GM23338 (cell line): ENCODE measurements at regions not wholly inside any gene's neighbourhood (a gene's known extent, or its start where the extent isn't known, plus 50 kb on each side); places are given as distances from the start of the nearest gene placed in this dataset.

Source experiments
- ATAC-seq: fragments of 200-7000 bp; cut with Tn5 transposase; 3 replicates; pipeline ENCODE4 v1.9.1; 2020
- DNase-seq: peaks from one replicate; pipeline ENCODE4 v3.0.0-alpha.2; 2015; ENCODE audit warnings: low spot score
- H2AFZ ChIP-seq: fragments of 200-600 bp; sonication (generic); 2 replicates; pipeline ENCODE4 v1.8.0; 2016; ENCODE audit warnings: antibody characterized with exemption, mild to moderate bottlenecking, moderate library complexity
- H3F3A ChIP-seq: fragments of 200-600 bp; sonication (generic); replicated peaks from 2 replicates; pipeline ENCODE4 v1.8.0; 2017; ENCODE audit warnings: antibody characterized with exemption, mixed run types, low read depth
- H3K27ac ChIP-seq: fragments of 200-600 bp; sonication (generic); 2 replicates; pipeline ENCODE4 v1.6.1; 2016; ENCODE audit warnings: low read depth
- H3K27me3 ChIP-seq: fragments of 200-600 bp; sonication (generic); 2 replicates; pipeline ENCODE4 v1.8.0; 2016; ENCODE audit warnings: mild to moderate bottlenecking, mixed run types, moderate library complexity; ENCODE audit not compliant: insufficient read depth
- H3K36me3 ChIP-seq: fragments of 200-600 bp; sonication (generic); 2 replicates; pipeline ENCODE4 v1.8.0; 2016; ENCODE audit warnings: mild to moderate bottlenecking; ENCODE audit not compliant: insufficient read depth
- H3K4me1 ChIP-seq: fragments of 200-600 bp; sonication (generic); 2 replicates; pipeline ENCODE4 v1.8.0; 2016; ENCODE audit warnings: mild to moderate bottlenecking, moderate library complexity; ENCODE audit not compliant: insufficient read depth
- H3K4me2 ChIP-seq: fragments of 200-600 bp; sonication (generic); 2 replicates; pipeline ENCODE4 v1.7.1; 2017; ENCODE audit warnings: mixed run types
- H3K4me3 ChIP-seq: fragments of 200-600 bp; sonication (generic); 2 replicates; pipeline ENCODE4 v1.6.1; 2016; ENCODE audit warnings: mixed run types
- H3K79me2 ChIP-seq: fragments of 200-600 bp; sonication (generic); replicated peaks from 2 replicates; pipeline ENCODE4 v1.8.0; 2017; ENCODE audit warnings: mild to moderate bottlenecking; ENCODE audit not compliant: insufficient read depth
- H3K9me2 ChIP-seq: fragments of 200-600 bp; sonication (generic); 2 replicates; pipeline ENCODE4 v1.8.0; 2017; ENCODE audit not compliant: insufficient read depth
- H4K20me1 ChIP-seq: fragments of 200-600 bp; sonication (generic); replicated peaks from 2 replicates; pipeline ENCODE4 v1.8.0; 2017; ENCODE audit warnings: mild to moderate bottlenecking; ENCODE audit not compliant: insufficient read depth
- H3K27ac Mint-ChIP-seq: 2 replicates; pipeline ENCODE4 v1.8.0; 2020; ENCODE audit warnings: inconsistent platforms, mild to moderate bottlenecking, moderate library complexity, mixed read lengths
- H3K27me3 Mint-ChIP-seq: 3 replicates; pipeline ENCODE4 v1.8.0; 2022; ENCODE audit warnings: low read depth, mild to moderate bottlenecking, moderate library complexity, mixed read lengths, inconsistent platforms; ENCODE audit not compliant: insufficient read depth, poor library complexity
- H3K36me3 Mint-ChIP-seq: 3 replicates; pipeline ENCODE4 v1.8.0; 2021; ENCODE audit warnings: low read depth, mild to moderate bottlenecking, inconsistent platforms, moderate library complexity, mixed read lengths
- H3K4me1 Mint-ChIP-seq: 3 replicates; pipeline ENCODE4 v1.8.0; 2020; ENCODE audit warnings: mild to moderate bottlenecking, inconsistent platforms, mixed read lengths
- H3K4me3 Mint-ChIP-seq: 3 replicates; pipeline ENCODE4 v1.8.0; 2021; ENCODE audit warnings: moderate library complexity, mild to moderate bottlenecking, inconsistent platforms, mixed read lengths
- H3K9me3 Mint-ChIP-seq: 3 replicates; pipeline ENCODE4 v1.8.0; 2020; ENCODE audit warnings: moderate library complexity, mild to moderate bottlenecking, inconsistent platforms, mixed read lengths
- CREB1 ChIP-seq: fragments of 250-450 bp; sonication (Bioruptor Pico); IDR thresholded peaks from 2 replicates; pipeline ENCODE4 v1.5.0; 2020; ENCODE audit warnings: low read depth, mild to moderate bottlenecking, moderate library complexity
- EZH2 ChIP-seq: fragments of 200-600 bp; sonication (generic); IDR thresholded peaks from one replicate; pipeline ENCODE4 v1.8.0; 2017; ENCODE audit warnings: antibody characterized with exemption, mild to moderate bottlenecking, low read depth; ENCODE audit not compliant: unreplicated experiment
- EZH2phosphoT487 ChIP-seq: fragments of 200-600 bp; sonication (generic); IDR thresholded peaks from one replicate; pipeline ENCODE4 v1.8.1; 2018; ENCODE audit warnings: antibody characterized with exemption; ENCODE audit not compliant: unreplicated experiment
- JUNB ChIP-seq: IDR thresholded peaks from one replicate; pipeline ENCODE4 v1.6.1; 2016; ENCODE audit warnings: antibody characterized with exemption; ENCODE audit not compliant: unreplicated experiment
- NANOG ChIP-seq: IDR thresholded peaks from 2 replicates; pipeline ENCODE4 v1.6.1; 2016; ENCODE audit warnings: antibody characterized with exemption, borderline replicate concordance
- STAT1 ChIP-seq: IDR thresholded peaks from one replicate; pipeline ENCODE4 v1.6.1; 2016; ENCODE audit warnings: antibody characterized with exemption; ENCODE audit not compliant: unreplicated experiment
- ZNF114 ChIP-seq: fragments of 250-450 bp; sonication (Bioruptor Pico); IDR thresholded peaks from 2 replicates; pipeline ENCODE4 v1.5.0; 2020; ENCODE audit warnings: mild to moderate bottlenecking, moderate library complexity
- TF ChIP-seq, protein P1 (sequence below), 2 experiments: fragments of 200-600 bp in 1 of 2; sonication (generic) in 1 of 2; conservative IDR thresholded peaks; 2 replicates each; pipeline versions ENCODE4 v1.5.1 to v1.6.1; 2016 to 2017; ENCODE audit warnings: antibody characterized with exemption in 2 of 2, low read depth in 2 of 2, mild to moderate bottlenecking in 2 of 2, moderate library complexity in 1 of 2
- TF ChIP-seq, protein P2 (sequence below): IDR thresholded peaks from one replicate; pipeline ENCODE4 v1.6.1; 2018; ENCODE audit warnings: antibody characterized with exemption; ENCODE audit not compliant: unreplicated experiment
- TF ChIP-seq, protein P3 (sequence below): fragments of 250-450 bp; sonication (Bioruptor Pico); IDR thresholded peaks from 2 replicates; pipeline ENCODE4 v1.5.0; 2020; ENCODE audit warnings: mild to moderate bottlenecking, moderate library complexity

DNA sequence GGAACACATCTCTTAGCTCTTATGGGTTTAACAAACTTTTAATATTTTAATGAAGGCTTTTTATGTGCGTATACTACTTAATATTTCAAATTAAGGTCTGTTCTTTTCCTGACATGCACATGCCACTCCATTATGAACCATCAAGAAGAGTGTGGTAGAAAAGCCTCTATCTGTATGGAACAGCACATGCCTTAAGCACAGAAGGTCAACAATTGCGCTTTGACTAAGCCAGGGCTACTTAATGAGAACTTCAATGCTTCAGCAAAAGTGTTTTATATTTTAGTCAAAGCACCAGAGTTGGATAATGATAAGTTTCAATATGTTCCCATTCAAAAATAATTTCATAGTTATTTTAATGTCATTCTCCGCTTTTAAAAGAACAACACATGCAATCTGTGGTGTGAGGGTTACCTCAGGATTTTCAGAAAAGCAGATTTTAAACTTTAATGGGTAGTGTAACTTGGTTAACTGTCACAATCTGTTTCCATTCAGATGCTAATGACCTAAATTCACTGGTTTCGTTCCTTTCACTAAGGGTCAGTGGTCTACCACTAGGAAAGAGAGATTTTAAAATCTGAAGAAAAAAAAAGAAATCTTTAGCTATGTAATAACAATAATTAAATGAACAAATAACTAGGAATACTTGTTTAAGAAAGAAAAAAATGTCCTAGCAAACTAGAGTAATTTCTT, 193.4 kb upstream of the NOVA1 start:
- peaks cover 25% of the 10 kb centered on the region for H3K4me1 Mint-ChIP-seq
- H2AFZ ChIP-seq, result no peak overlapping the region
- ATAC-seq, result peak; percentile 69
- H3K9me2 ChIP-seq, result no peaks in the 10 kb centered on the region
- H3K4me3 ChIP-seq, result 0 out of 2 replicates have a peak overlapping the region, but pooled peaks have one; percentile 1
- no peaks in the 10 kb centered on the region; the same call in 2 of the 3 replicates for H3K36me3 Mint-ChIP-seq
- no peaks in the 10 kb centered on the region for H3K79me2 ChIP-seq
- H3K4me1 ChIP-seq, result peaks cover 30% of the 10 kb centered on the region
- DNase-seq, result peak; percentile 49
- no peak overlapping the region for H3K27ac Mint-ChIP-seq
- H3F3A ChIP-seq, result no peaks in the 10 kb centered on the region
- no peaks in the 10 kb centered on the region for H3K27me3 Mint-ChIP-seq
- peak overlapping the region; percentile 10 for H3K4me2 ChIP-seq
- no peak overlapping the region for H3K4me3 Mint-ChIP-seq
- no peaks in the 10 kb centered on the region for H3K36me3 ChIP-seq
- no peak for TF ChIP-seq JUNB
- TF ChIP-seq NANOG, result peak; percentile 67
- no peak for TF ChIP-seq CREB1 (CRISPR knock-in tag)
- no peak for TF ChIP-seq EZH2phosphoT487
- H3K27me3 ChIP-seq, result no peaks in the 10 kb centered on the region
- H3K9me3 Mint-ChIP-seq, result no peaks in the 10 kb centered on the region; the same call in 2 of the 3 replicates
- H3K27ac ChIP-seq, result 0 out of 2 replicates have a peak overlapping the region, but pooled peaks have one; percentile 4
- H4K20me1 ChIP-seq, result no peaks in the 10 kb centered on the region

DNA sequence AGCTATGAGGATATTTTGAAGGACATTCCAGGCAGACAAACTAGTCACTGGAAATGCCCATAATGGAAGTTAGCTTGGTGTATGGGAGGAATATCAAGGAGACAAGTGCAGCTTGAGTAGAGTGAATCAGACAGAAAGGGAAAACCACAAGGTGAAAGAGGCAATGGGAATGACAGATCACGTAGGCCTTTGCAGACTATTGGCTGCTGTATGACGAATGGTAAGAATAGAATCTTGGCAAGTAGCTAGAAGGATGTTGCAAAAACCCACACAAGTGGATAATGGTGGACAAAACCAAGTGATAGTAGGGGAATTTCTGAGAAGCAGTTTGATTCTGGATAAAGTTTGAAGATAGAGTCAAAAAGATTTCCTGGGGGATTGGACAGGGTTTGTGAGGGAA, 196.9 kb upstream of the NOVA1 start:
- H2AFZ ChIP-seq, result no peak overlapping the region
- no peak overlapping the region for H3K27ac Mint-ChIP-seq
- no peak overlapping the region for H3K4me2 ChIP-seq
- H3K4me3 ChIP-seq, result no peak overlapping the region
- H3K4me1 Mint-ChIP-seq, result peaks cover 25% of the 10 kb centered on the region
- ATAC-seq, result no peak
- no peaks in the 10 kb centered on the region for H3K27me3 Mint-ChIP-seq
- H3F3A ChIP-seq, result no peaks in the 10 kb centered on the region
- no peak overlapping the region for H3K4me3 Mint-ChIP-seq
- H3K9me3 Mint-ChIP-seq, result no peaks in the 10 kb centered on the region
- H3K4me1 ChIP-seq, result peaks cover 30% of the 10 kb centered on the region
- no peak overlapping the region for H3K27ac ChIP-seq
- no peak for DNase-seq
- H3K36me3 ChIP-seq, result no peaks in the 10 kb centered on the region
- H3K9me2 ChIP-seq, result no peaks in the 10 kb centered on the region
- H3K79me2 ChIP-seq, result no peaks in the 10 kb centered on the region
- no peaks in the 10 kb centered on the region for H4K20me1 ChIP-seq
- no peaks in the 10 kb centered on the region for H3K27me3 ChIP-seq
- no peaks in the 10 kb centered on the region for H3K36me3 Mint-ChIP-seq
- TF ChIP-seq, protein P1, sequence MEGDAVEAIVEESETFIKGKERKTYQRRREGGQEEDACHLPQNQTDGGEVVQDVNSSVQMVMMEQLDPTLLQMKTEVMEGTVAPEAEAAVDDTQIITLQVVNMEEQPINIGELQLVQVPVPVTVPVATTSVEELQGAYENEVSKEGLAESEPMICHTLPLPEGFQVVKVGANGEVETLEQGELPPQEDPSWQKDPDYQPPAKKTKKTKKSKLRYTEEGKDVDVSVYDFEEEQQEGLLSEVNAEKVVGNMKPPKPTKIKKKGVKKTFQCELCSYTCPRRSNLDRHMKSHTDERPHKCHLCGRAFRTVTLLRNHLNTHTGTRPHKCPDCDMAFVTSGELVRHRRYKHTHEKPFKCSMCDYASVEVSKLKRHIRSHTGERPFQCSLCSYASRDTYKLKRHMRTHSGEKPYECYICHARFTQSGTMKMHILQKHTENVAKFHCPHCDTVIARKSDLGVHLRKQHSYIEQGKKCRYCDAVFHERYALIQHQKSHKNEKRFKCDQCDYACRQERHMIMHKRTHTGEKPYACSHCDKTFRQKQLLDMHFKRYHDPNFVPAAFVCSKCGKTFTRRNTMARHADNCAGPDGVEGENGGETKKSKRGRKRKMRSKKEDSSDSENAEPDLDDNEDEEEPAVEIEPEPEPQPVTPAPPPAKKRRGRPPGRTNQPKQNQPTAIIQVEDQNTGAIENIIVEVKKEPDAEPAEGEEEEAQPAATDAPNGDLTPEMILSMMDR (conservative IDR thresholded peaks at IDR 0.05; ENCODE audit: low read depth in 2 of 2), result no peak
- TF ChIP-seq NANOG (no peak), CREB1 (CRISPR knock-in tag) (no peak), JUNB (no peak), STAT1 (no peak), ZNF114 (CRISPR knock-in tag) (no peak), EZH2 (no peak)
- TF ChIP-seq, protein P2, sequence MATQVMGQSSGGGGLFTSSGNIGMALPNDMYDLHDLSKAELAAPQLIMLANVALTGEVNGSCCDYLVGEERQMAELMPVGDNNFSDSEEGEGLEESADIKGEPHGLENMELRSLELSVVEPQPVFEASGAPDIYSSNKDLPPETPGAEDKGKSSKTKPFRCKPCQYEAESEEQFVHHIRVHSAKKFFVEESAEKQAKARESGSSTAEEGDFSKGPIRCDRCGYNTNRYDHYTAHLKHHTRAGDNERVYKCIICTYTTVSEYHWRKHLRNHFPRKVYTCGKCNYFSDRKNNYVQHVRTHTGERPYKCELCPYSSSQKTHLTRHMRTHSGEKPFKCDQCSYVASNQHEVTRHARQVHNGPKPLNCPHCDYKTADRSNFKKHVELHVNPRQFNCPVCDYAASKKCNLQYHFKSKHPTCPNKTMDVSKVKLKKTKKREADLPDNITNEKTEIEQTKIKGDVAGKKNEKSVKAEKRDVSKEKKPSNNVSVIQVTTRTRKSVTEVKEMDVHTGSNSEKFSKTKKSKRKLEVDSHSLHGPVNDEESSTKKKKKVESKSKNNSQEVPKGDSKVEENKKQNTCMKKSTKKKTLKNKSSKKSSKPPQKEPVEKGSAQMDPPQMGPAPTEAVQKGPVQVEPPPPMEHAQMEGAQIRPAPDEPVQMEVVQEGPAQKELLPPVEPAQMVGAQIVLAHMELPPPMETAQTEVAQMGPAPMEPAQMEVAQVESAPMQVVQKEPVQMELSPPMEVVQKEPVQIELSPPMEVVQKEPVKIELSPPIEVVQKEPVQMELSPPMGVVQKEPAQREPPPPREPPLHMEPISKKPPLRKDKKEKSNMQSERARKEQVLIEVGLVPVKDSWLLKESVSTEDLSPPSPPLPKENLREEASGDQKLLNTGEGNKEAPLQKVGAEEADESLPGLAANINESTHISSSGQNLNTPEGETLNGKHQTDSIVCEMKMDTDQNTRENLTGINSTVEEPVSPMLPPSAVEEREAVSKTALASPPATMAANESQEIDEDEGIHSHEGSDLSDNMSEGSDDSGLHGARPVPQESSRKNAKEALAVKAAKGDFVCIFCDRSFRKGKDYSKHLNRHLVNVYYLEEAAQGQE, result no peak
- TF ChIP-seq, protein P3, sequence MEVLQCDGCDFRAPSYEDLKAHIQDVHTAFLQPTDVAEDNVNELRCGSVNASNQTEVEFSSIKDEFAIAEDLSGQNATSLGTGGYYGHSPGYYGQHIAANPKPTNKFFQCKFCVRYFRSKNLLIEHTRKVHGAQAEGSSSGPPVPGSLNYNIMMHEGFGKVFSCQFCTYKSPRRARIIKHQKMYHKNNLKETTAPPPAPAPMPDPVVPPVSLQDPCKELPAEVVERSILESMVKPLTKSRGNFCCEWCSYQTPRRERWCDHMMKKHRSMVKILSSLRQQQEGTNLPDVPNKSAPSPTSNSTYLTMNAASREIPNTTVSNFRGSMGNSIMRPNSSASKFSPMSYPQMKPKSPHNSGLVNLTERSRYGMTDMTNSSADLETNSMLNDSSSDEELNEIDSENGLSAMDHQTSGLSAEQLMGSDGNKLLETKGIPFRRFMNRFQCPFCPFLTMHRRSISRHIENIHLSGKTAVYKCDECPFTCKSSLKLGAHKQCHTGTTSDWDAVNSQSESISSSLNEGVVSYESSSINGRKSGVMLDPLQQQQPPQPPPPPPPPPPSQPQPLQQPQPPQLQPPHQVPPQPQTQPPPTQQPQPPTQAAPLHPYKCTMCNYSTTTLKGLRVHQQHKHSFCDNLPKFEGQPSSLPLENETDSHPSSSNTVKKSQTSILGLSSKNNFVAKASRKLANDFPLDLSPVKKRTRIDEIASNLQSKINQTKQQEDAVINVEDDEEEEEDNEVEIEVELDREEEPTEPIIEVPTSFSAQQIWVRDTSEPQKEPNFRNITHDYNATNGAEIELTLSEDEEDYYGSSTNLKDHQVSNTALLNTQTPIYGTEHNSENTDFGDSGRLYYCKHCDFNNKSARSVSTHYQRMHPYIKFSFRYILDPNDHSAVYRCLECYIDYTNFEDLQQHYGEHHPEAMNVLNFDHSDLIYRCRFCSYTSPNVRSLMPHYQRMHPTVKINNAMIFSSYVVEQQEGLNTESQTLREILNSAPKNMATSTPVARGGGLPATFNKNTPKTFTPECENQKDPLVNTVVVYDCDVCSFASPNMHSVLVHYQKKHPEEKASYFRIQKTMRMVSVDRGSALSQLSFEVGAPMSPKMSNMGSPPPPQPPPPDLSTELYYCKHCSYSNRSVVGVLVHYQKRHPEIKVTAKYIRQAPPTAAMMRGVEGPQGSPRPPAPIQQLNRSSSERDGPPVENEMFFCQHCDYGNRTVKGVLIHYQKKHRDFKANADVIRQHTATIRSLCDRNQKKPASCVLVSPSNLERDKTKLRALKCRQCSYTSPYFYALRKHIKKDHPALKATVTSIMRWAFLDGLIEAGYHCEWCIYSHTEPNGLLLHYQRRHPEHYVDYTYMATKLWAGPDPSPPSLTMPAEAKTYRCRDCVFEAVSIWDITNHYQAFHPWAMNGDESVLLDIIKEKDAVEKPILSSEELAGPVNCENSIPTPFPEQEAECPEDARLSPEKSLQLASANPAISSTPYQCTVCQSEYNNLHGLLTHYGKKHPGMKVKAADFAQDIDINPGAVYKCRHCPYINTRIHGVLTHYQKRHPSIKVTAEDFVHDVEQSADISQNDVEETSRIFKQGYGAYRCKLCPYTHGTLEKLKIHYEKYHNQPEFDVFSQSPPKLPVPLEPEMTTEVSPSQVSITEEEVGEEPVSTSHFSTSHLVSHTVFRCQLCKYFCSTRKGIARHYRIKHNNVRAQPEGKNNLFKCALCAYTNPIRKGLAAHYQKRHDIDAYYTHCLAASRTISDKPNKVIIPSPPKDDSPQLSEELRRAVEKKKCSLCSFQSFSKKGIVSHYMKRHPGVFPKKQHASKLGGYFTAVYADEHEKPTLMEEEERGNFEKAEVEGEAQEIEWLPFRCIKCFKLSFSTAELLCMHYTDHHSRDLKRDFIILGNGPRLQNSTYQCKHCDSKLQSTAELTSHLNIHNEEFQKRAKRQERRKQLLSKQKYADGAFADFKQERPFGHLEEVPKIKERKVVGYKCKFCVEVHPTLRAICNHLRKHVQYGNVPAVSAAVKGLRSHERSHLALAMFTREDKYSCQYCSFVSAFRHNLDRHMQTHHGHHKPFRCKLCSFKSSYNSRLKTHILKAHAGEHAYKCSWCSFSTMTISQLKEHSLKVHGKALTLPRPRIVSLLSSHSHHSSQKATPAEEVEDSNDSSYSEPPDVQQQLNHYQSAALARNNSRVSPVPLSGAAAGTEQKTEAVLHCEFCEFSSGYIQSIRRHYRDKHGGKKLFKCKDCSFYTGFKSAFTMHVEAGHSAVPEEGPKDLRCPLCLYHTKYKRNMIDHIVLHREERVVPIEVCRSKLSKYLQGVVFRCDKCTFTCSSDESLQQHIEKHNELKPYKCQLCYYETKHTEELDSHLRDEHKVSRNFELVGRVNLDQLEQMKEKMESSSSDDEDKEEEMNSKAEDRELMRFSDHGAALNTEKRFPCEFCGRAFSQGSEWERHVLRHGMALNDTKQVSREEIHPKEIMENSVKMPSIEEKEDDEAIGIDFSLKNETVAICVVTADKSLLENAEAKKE (CRISPR knock-in tag), result no peak
